ENCODE measurements at regions not wholly inside any gene's neighbourhood (a gene's known extent, or its start where the extent isn't known, plus 50 kb on each side); places are given as distances from the start of the nearest gene placed in this dataset.

GRCh38 chr6:11292594-11293236 lies 60.2 kb upstream of the NEDD9 start:
- DNase-seq: no peak

- DNase-seq: no peak
These were observed 59.6 kb upstream of the NEDD9 start for GRCh38 chr6:11292091-11292490.

GRCh38 chr6:11291582-11291981 lies 59.1 kb upstream of the NEDD9 start:
- peak in 1 of 5 donors; percentile 43 for DNase-seq

- DNase-seq: no peak
These were observed 57.6 kb upstream of the NEDD9 start for GRCh38 chr6:11290027-11290426.

GRCh38 chr6:11288065-11288464 lies 55.6 kb upstream of the NEDD9 start:
- no peak for DNase-seq

GRCh38 chr6:11284996-11285395 lies 52.5 kb upstream of the NEDD9 start:
- DNase-seq: peak in 1 of 5 donors; percentile 17

- no peak for DNase-seq
These were observed 51.2 kb upstream of the NEDD9 start for GRCh38 chr6:11283629-11284028.

- DNase-seq: no peak
These were observed 50.4 kb upstream of the NEDD9 start for GRCh38 chr6:11282875-11283274.
